ENCODE measurements at regions not wholly inside any gene's neighbourhood (a gene's known extent, or its start where the extent isn't known, plus 50 kb on each side); places are given as distances from the start of the nearest gene placed in this dataset.

- Mint-ChIP-seq H3K4me3 (no peak overlapping the region), H3K36me3 (peaks cover 14% of the 10 kb centered on the region), H3K9me3 (peaks cover 25% of the 10 kb centered on the region), H3K4me1 (no peaks in the 10 kb centered on the region), H3K27me3 (ENCODE audit: low read depth) (no peaks in the 10 kb centered on the region; the same call in 1 of the 2 replicates), H3K27ac (no peak overlapping the region)
- no peak for DNase-seq (ENCODE audit: low spot score)
- POLR2A ChIA-PET, result no interaction called here
- TF ChIP-seq ZNF396 (CRISPR knock-in tag; IDR thresholded peaks at IDR 0.05; ENCODE audit: borderline replicate concordance) (no peak), CREB1 (CRISPR knock-in tag; IDR thresholded peaks at IDR 0.05) (no peak), ATF3 (CRISPR knock-in tag; conservative IDR thresholded peaks at IDR 0.05) (no peak), NR1H2 (CRISPR knock-in tag; IDR thresholded peaks at IDR 0.05) (no peak), TEAD4 (CRISPR knock-in tag; IDR thresholded peaks at IDR 0.05) (no peak), ZNF671 (CRISPR knock-in tag; IDR thresholded peaks at IDR 0.05) (no peak), AFF4 (CRISPR knock-in tag; IDR thresholded peaks at IDR 0.05; ENCODE audit: borderline replicate concordance) (no peak), ATF6 (CRISPR knock-in tag; IDR thresholded peaks at IDR 0.05) (no peak), PRRX2 (CRISPR knock-in tag; IDR thresholded peaks at IDR 0.05) (no peak), MYBL2 (CRISPR knock-in tag; IDR thresholded peaks at IDR 0.05) (no peak), FOXP4 (CRISPR knock-in tag; IDR thresholded peaks at IDR 0.05) (no peak), SMAD3 (CRISPR knock-in tag; IDR thresholded peaks at IDR 0.05; ENCODE audit: borderline replicate concordance) (no peak), TCF7 (CRISPR knock-in tag; IDR thresholded peaks at IDR 0.05; ENCODE audit: low read depth) (no peak), MXD4 (CRISPR knock-in tag; IDR thresholded peaks at IDR 0.05; ENCODE audit: borderline replicate concordance) (no peak), ZNF512 (CRISPR knock-in tag; IDR thresholded peaks at IDR 0.05; ENCODE audit: borderline replicate concordance) (no peak), KAT7 (CRISPR knock-in tag; IDR thresholded peaks at IDR 0.05; ENCODE audit: borderline replicate concordance) (no peak), ZNF532 (CRISPR knock-in tag; IDR thresholded peaks at IDR 0.05; ENCODE audit: borderline replicate concordance) (no peak), E2F4 (CRISPR knock-in tag; IDR thresholded peaks at IDR 0.05; ENCODE audit: borderline replicate concordance, low read depth) (no peak)
- CTCF ChIA-PET, result no interaction called here
- ATAC-seq, result no peak
These were observed 295.3 kb upstream of the SORL1-AS1 start for GRCh38 chr11:121748068-121748467.
